Mesothelial cell of epicardium (in vitro differentiated cells): ENCODE measurements at regions not wholly inside any gene's neighbourhood (a gene's known extent, or its start where the extent isn't known, plus 50 kb on each side); places are given as distances from the start of the nearest gene placed in this dataset.

Experiments
- DNase-seq, 2 experiments: peaks; one replicate each; pipeline ENCODE4 v3.0.0; 2021; ENCODE audit warnings: low spot score in 2 of 2; ENCODE audit not compliant: unreplicated experiment in 2 of 2
- H3K27ac Mint-ChIP-seq: 2 replicates; pipeline ENCODE4 v1.8.0; 2021; ENCODE audit warnings: mixed read lengths
- H3K27me3 Mint-ChIP-seq: 2 replicates; pipeline ENCODE4 v1.8.0; 2021; ENCODE audit warnings: low read depth, mixed read lengths
- H3K36me3 Mint-ChIP-seq: 2 replicates; pipeline ENCODE4 v1.8.0; 2021; ENCODE audit warnings: mixed read lengths
- H3K4me1 Mint-ChIP-seq: 2 replicates; pipeline ENCODE4 v1.8.0; 2021; ENCODE audit warnings: mixed read lengths
- H3K4me3 Mint-ChIP-seq: 2 replicates; pipeline ENCODE4 v1.8.0; 2021; ENCODE audit warnings: mild to moderate bottlenecking, moderate library complexity, mixed read lengths
- H3K9me3 Mint-ChIP-seq: 2 replicates; pipeline ENCODE4 v1.8.0; 2021; ENCODE audit warnings: mixed read lengths
- CTCF ChIP-seq: fragments of 200-600 bp; sonication (generic); IDR thresholded peaks from one replicate; pipeline ENCODE4 v1.5.0; 2021; ENCODE audit warnings: antibody characterized with exemption; ENCODE audit not compliant: unreplicated experiment

GRCh38 chr3:106829206-106829605 is 548.0 kb upstream of the CCDC54 start:
- Mint-ChIP-seq H3K4me3 (no peak overlapping the region), H3K9me3 (peaks cover 22% of the 10 kb centered on the region), H3K4me1 (peaks cover 53% of the 10 kb centered on the region), H3K36me3 (peaks cover 20% of the 10 kb centered on the region), H3K27me3 (no peaks in the 10 kb centered on the region), H3K27ac (peak overlapping the region; percentile 1)
- TF ChIP-seq CTCF, result no peak
- no peak for DNase-seq

- Mint-ChIP-seq H3K9me3 (peaks cover 22% of the 10 kb centered on the region), H3K36me3 (peaks cover 20% of the 10 kb centered on the region), H3K27me3 (no peaks in the 10 kb centered on the region)
Measured at GRCh38 chr3:106830334-106830733, 546.9 kb upstream of the CCDC54 start.

GRCh38 chr3:106836906-106837305 is 540.3 kb upstream of the CCDC54 start:
- Mint-ChIP-seq H3K9me3 (peaks cover 16% of the 10 kb centered on the region), H3K4me3 (no peak overlapping the region), H3K36me3 (peaks cover 14% of the 10 kb centered on the region), H3K4me1 (peaks cover 4% of the 10 kb centered on the region), H3K27me3 (no peaks in the 10 kb centered on the region), H3K27ac (no peak overlapping the region)
- DNase-seq, result no peak
- no peak for TF ChIP-seq CTCF

More at GRCh38 chr3:106830334-106830733, 546.9 kb upstream of the CCDC54 start:
- TF ChIP-seq CTCF, result no peak
- Mint-ChIP-seq H3K4me3 (no peak overlapping the region), H3K27ac (peak overlapping the region; percentile 34), H3K4me1 (peaks cover 44% of the 10 kb centered on the region)
- no peak for DNase-seq

GRCh38 chr3:106837616-106838015 is 539.6 kb upstream of the CCDC54 start:
- Mint-ChIP-seq H3K4me1 (peaks cover 8% of the 10 kb centered on the region), H3K27ac (no peak overlapping the region), H3K27me3 (no peaks in the 10 kb centered on the region), H3K36me3 (peaks cover 7% of the 10 kb centered on the region), H3K9me3 (peaks cover 9% of the 10 kb centered on the region), H3K4me3 (no peak overlapping the region)
- no peak for TF ChIP-seq CTCF
- DNase-seq, result no peak

GRCh38 chr3:106839576-106840280 is 537.5 kb upstream of the CCDC54 start:
- H3K4me1 Mint-ChIP-seq, result peaks cover 8% of the 10 kb centered on the region
- H3K27ac Mint-ChIP-seq, result peak overlapping the region; percentile 4

More at GRCh38 chr3:106839576-106840280, 537.5 kb upstream of the CCDC54 start:
- peaks cover 4% of the 10 kb centered on the region for H3K36me3 Mint-ChIP-seq
- no peaks in the 10 kb centered on the region for H3K27me3 Mint-ChIP-seq
- no peak for TF ChIP-seq CTCF
- no peak for DNase-seq
- peaks cover 8% of the 10 kb centered on the region for H3K9me3 Mint-ChIP-seq
- no peak overlapping the region for H3K4me3 Mint-ChIP-seq
